Keratinocyte (primary cell): ENCODE measurements at regions not wholly inside any gene's neighbourhood (a gene's known extent, or its start where the extent isn't known, plus 50 kb on each side); places are given as distances from the start of the nearest gene placed in this dataset.

Experiments
- EZH2 ChIP-seq: IDR thresholded peaks from one replicate; pipeline ENCODE4 v1.6.1; 2012; ENCODE audit warnings: inconsistent platforms, mild to moderate bottlenecking, low read length, moderate library complexity
- TF ChIP-seq, protein P1 (sequence below), 3 experiments: IDR thresholded peaks in 1 of 3; conservative IDR thresholded peaks in 1 of 3; optimal IDR thresholded peaks in 1 of 3; 2 replicates in 2 of 3; 3 replicates in 1 of 3; pipeline versions ENCODE3 to v1.5.1; 2011; ENCODE audit warnings: low read length in 3 of 3, mild to moderate bottlenecking in 3 of 3, moderate library complexity in 2 of 3, control low read depth in 1 of 3, inconsistent platforms in 1 of 3; ENCODE audit not compliant: insufficient read depth in 2 of 3; ENCODE audit errors: extremely low read depth in 1 of 3

GRCh38 chr2:147460155-147460554 lies 384.7 kb upstream of the ACVR2A start:
- TF ChIP-seq, protein P1, sequence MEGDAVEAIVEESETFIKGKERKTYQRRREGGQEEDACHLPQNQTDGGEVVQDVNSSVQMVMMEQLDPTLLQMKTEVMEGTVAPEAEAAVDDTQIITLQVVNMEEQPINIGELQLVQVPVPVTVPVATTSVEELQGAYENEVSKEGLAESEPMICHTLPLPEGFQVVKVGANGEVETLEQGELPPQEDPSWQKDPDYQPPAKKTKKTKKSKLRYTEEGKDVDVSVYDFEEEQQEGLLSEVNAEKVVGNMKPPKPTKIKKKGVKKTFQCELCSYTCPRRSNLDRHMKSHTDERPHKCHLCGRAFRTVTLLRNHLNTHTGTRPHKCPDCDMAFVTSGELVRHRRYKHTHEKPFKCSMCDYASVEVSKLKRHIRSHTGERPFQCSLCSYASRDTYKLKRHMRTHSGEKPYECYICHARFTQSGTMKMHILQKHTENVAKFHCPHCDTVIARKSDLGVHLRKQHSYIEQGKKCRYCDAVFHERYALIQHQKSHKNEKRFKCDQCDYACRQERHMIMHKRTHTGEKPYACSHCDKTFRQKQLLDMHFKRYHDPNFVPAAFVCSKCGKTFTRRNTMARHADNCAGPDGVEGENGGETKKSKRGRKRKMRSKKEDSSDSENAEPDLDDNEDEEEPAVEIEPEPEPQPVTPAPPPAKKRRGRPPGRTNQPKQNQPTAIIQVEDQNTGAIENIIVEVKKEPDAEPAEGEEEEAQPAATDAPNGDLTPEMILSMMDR (optimal IDR thresholded peaks at IDR 0.05 in 1 of 3, IDR thresholded peaks at IDR 0.05 in 1 of 3, conservative IDR thresholded peaks at IDR 0.05 in 1 of 3; ENCODE audit: extremely low read depth in 1 of 3, insufficient read depth in 2 of 3, low read length in 3 of 3), result no peak
- TF ChIP-seq EZH2, result no peak
